Keratinocyte (primary cell): ENCODE measurements at regions not wholly inside any gene's neighbourhood (a gene's known extent, or its start where the extent isn't known, plus 50 kb on each side); places are given as distances from the start of the nearest gene placed in this dataset.

Source experiments
- DNase-seq: peaks from one replicate; pipeline ENCODE4 v3.0.0-alpha.2; 2011; ENCODE audit warnings: low read depth, missing footprints, low spot score
- FAIRE-seq: peaks from 2 replicates; lab custom pipeline; 2011; peaks lifted over from hg19 to GRCh38; lab: Jason Lieb, UNC
- H2AFZ ChIP-seq: 2 replicates; pipeline ENCODE4 v1.6.0; 2012; ENCODE audit warnings: low read length, control low read depth, inconsistent platforms; ENCODE audit not compliant: control insufficient read depth
- H3K27ac ChIP-seq: 2 replicates; pipeline ENCODE4 v1.5.1; 2011; ENCODE audit warnings: low read length; ENCODE audit not compliant: control insufficient read depth, insufficient read depth
- H3K27me3 ChIP-seq: 3 replicates; pipeline ENCODE4 v1.6.0; 2011; ENCODE audit warnings: low read length; ENCODE audit not compliant: control insufficient read depth, insufficient read depth; ENCODE audit errors: extremely low read depth
- H3K36me3 ChIP-seq, 2 experiments: 2 replicates in 1 of 2; 3 replicates in 1 of 2; pipeline ENCODE4 v1.5.1; 2011; ENCODE audit warnings: low read length in 2 of 2, mild to moderate bottlenecking in 1 of 2; ENCODE audit not compliant: control insufficient read depth in 2 of 2, insufficient read depth in 2 of 2; ENCODE audit errors: extremely low read depth in 1 of 2
- H3K4me1 ChIP-seq: 3 replicates; pipeline ENCODE4 v1.5.1; 2011; ENCODE audit warnings: low read length; ENCODE audit not compliant: control insufficient read depth, insufficient read depth; ENCODE audit errors: extremely low read depth
- H3K4me2 ChIP-seq: 3 replicates; pipeline ENCODE4 v1.6.0; 2011; ENCODE audit warnings: low read depth, low read length; ENCODE audit not compliant: control insufficient read depth, insufficient read depth; ENCODE audit errors: extremely low read depth
- H3K4me3 ChIP-seq, 3 experiments: fragments of 200-600 bp in 1 of 3; sonication (generic) in 1 of 3; 2 replicates in 2 of 3; 3 replicates in 1 of 3; pipeline ENCODE4 v1.5.1; 2011 to 2016; ENCODE audit warnings: low read length in 3 of 3, mild to moderate bottlenecking in 3 of 3, control low read depth in 2 of 3, inconsistent platforms in 1 of 3, low read depth in 1 of 3, mixed read lengths in 1 of 3, mixed run types in 1 of 3, moderate library complexity in 1 of 3; ENCODE audit not compliant: control insufficient read depth in 2 of 3, insufficient read depth in 2 of 3; ENCODE audit errors: extremely low read depth in 1 of 3
- H3K79me2 ChIP-seq: 2 replicates; pipeline ENCODE4 v1.6.0; 2012; ENCODE audit warnings: low read length; ENCODE audit not compliant: control insufficient read depth, insufficient read depth
- H3K9ac ChIP-seq: 3 replicates; pipeline ENCODE4 v1.6.0; 2011; ENCODE audit warnings: low read length; ENCODE audit not compliant: control insufficient read depth, insufficient read depth; ENCODE audit errors: extremely low read depth
- H3K9me1 ChIP-seq: 3 replicates; pipeline ENCODE4 v1.6.0; 2011; ENCODE audit warnings: low read length; ENCODE audit not compliant: control insufficient read depth, insufficient read depth; ENCODE audit errors: extremely low read depth
- H3K9me3 ChIP-seq: 2 replicates; pipeline ENCODE4 v1.5.1; 2012; ENCODE audit warnings: low read depth, low read length; ENCODE audit not compliant: control insufficient read depth
- H4K20me1 ChIP-seq: 3 replicates; pipeline ENCODE4 v1.6.0; 2011; ENCODE audit warnings: low read length; ENCODE audit not compliant: control insufficient read depth, insufficient read depth; ENCODE audit errors: extremely low read depth
- EZH2 ChIP-seq: IDR thresholded peaks from one replicate; pipeline ENCODE4 v1.6.1; 2012; ENCODE audit warnings: inconsistent platforms, mild to moderate bottlenecking, low read length, moderate library complexity
- dilution Hi-C: fragments of 300-500 bp; cut with MboI; formaldehyde crosslinking; loops from one replicate; pipeline ENCODE4 v1.7.0; 2020; ENCODE audit warnings: low sequenced_read_pairs; ENCODE audit not compliant: extremely low pct_ligation_motif_present
- TF ChIP-seq, protein P1 (sequence below), 3 experiments: IDR thresholded peaks in 1 of 3; conservative IDR thresholded peaks in 1 of 3; optimal IDR thresholded peaks in 1 of 3; 2 replicates in 2 of 3; 3 replicates in 1 of 3; pipeline versions ENCODE3 to v1.5.1; 2011; ENCODE audit warnings: low read length in 3 of 3, mild to moderate bottlenecking in 3 of 3, moderate library complexity in 2 of 3, control low read depth in 1 of 3, inconsistent platforms in 1 of 3; ENCODE audit not compliant: insufficient read depth in 2 of 3; ENCODE audit errors: extremely low read depth in 1 of 3

DNA sequence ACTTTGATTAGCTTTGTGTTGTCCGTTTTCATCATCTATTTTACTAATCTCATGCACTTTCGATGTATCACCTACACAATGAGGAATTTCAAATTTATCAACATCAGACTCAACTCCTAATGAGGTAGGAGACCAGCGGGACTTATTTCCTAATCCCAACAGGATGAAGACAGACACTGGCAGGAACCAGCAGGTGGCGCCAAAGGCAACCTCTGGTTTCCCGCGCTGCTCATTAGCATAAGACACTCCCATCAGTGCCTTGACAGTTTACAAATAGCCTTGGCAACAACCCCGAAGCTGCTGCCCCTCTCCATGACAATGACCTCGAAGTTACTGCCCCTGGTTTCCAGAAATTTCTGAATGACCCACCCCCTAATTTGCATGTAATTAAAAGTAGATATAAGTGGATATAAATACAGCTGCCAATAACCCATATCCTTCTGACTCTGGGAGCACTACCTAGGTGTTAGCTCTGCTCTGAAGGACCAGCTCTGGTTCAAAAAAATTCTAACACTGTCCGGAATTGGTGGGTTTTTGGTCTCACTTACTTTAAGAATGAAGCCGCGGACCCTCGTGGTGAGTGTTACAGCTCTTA, 974.8 kb downstream of the ADGRL2 start:
- H4K20me1 ChIP-seq, result no peaks in the 10 kb centered on the region
- no peak for DNase-seq
- H3K9ac ChIP-seq, result no peak overlapping the region
- dilution Hi-C loops, result no loop called here
- no peak overlapping the region for H3K4me3 ChIP-seq
- no peaks in the 10 kb centered on the region for H3K9me1 ChIP-seq
- H3K4me2 ChIP-seq, result no peak overlapping the region
- H2AFZ ChIP-seq, result no peak overlapping the region
- no peaks in the 10 kb centered on the region for H3K9me3 ChIP-seq
- H3K27ac ChIP-seq, result no peak overlapping the region
- H3K27me3 ChIP-seq, result no peaks in the 10 kb centered on the region
- no peaks in the 10 kb centered on the region for H3K36me3 ChIP-seq
- FAIRE-seq, result no peak
- TF ChIP-seq EZH2, result no peak
- TF ChIP-seq, protein P1, sequence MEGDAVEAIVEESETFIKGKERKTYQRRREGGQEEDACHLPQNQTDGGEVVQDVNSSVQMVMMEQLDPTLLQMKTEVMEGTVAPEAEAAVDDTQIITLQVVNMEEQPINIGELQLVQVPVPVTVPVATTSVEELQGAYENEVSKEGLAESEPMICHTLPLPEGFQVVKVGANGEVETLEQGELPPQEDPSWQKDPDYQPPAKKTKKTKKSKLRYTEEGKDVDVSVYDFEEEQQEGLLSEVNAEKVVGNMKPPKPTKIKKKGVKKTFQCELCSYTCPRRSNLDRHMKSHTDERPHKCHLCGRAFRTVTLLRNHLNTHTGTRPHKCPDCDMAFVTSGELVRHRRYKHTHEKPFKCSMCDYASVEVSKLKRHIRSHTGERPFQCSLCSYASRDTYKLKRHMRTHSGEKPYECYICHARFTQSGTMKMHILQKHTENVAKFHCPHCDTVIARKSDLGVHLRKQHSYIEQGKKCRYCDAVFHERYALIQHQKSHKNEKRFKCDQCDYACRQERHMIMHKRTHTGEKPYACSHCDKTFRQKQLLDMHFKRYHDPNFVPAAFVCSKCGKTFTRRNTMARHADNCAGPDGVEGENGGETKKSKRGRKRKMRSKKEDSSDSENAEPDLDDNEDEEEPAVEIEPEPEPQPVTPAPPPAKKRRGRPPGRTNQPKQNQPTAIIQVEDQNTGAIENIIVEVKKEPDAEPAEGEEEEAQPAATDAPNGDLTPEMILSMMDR (optimal IDR thresholded peaks at IDR 0.05 in 1 of 3, IDR thresholded peaks at IDR 0.05 in 1 of 3, conservative IDR thresholded peaks at IDR 0.05 in 1 of 3; ENCODE audit: extremely low read depth in 1 of 3, insufficient read depth in 2 of 3, low read length in 3 of 3), result peak; percentile 75 to 80 (median 76)
- H3K79me2 ChIP-seq, result no peaks in the 10 kb centered on the region
- no peaks in the 10 kb centered on the region for H3K4me1 ChIP-seq

DNA sequence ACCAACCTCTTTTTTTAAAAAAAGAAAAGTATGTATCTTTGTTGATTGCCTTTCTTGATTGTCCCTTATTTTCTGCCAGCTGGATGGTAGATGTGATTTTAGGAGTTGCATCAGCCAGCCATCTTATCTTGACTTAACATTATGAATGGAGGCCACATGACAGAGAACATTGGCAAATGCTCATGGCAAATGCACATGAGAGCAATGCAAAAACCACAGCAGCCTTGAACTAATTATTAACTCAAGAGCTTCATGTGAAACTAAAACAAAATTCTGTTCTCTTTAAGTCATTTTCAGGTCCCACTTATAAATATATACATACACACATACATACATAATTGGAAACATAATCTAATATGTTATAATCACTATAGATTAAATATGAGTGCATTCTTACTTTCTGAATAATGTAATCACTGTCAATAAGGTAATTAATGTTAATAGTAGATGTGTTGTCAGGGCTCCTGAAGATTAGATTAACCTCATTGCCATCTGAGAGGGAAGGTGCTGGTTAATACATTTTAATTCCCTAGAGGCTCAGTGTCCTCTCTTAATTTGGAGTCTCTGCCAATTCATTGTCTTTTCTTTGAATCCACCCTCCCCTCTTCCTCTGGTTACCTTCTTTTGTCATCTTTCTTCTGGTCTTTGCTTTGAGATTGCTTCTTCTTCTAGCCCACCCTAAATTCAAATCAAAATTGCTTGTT, 962.2 kb downstream of the ADGRL2 start:
- FAIRE-seq, result no peak
- no peak for TF ChIP-seq EZH2
- TF ChIP-seq, protein P1 (optimal IDR thresholded peaks at IDR 0.05 in 1 of 3, IDR thresholded peaks at IDR 0.05 in 1 of 3, conservative IDR thresholded peaks at IDR 0.05 in 1 of 3; ENCODE audit: extremely low read depth in 1 of 3, insufficient read depth in 2 of 3, low read length in 3 of 3), result no peak
- Histone ChIP-seq H3K36me3 (no peaks in the 10 kb centered on the region), H3K9me1 (no peaks in the 10 kb centered on the region), H2AFZ (no peak overlapping the region), H3K4me2 (no peak overlapping the region), H3K27me3 (no peaks in the 10 kb centered on the region), H3K27ac (no peak overlapping the region), H3K4me1 (no peaks in the 10 kb centered on the region), H3K4me3 (no peak overlapping the region), H3K79me2 (no peaks in the 10 kb centered on the region), H3K9me3 (no peaks in the 10 kb centered on the region), H3K9ac (no peak overlapping the region), H4K20me1 (no peaks in the 10 kb centered on the region)
- no peak for DNase-seq
- dilution Hi-C loops, result no loop called here
